CD4-positive, alpha-beta T cell treated with Interleukin-21 for 1 hour (primary cell): ENCODE measurements at regions not wholly inside any gene's neighbourhood (a gene's known extent, or its start where the extent isn't known, plus 50 kb on each side); places are given as distances from the start of the nearest gene placed in this dataset.
A peak's percentile ranks its signal among the peaks of the same experiment; 100 is the strongest.
"Not testable (repeated sequence)": the region's sequence is repeated elsewhere in the genome, so short reads cannot be mapped to it uniquely, and the experiment has no call there.

Experiments used
- DNase-seq: peaks from one replicate; pipeline ENCODE4 v3.0.0-alpha.2; 2020

- no peak for DNase-seq
Observed at GRCh38 chr6:167690931-167691330, 135.8 kb upstream of the AFDN start.

GRCh38 chr6:167691533-167692312 lies 135.0 kb upstream of the AFDN start:
- DNase-seq = no peak

GRCh38 chr6:167693478-167693877 lies 133.2 kb upstream of the AFDN start:
- DNase-seq = not testable (repeated sequence)

GRCh38 chr6:167695831-167696230 lies 130.9 kb upstream of the AFDN start:
- no peak for DNase-seq

- DNase-seq = no peak
Observed at GRCh38 chr6:167696296-167696695, 130.4 kb upstream of the AFDN start.

- DNase-seq = no peak
Observed at GRCh38 chr6:167697316-167697715, 129.4 kb upstream of the AFDN start.

- no peak for DNase-seq
Observed at GRCh38 chr6:167698540-167698939, 128.2 kb upstream of the AFDN start.

- DNase-seq = peak; percentile 18
Observed at GRCh38 chr6:167699141-167699931, 127.4 kb upstream of the AFDN start.

- no peak for DNase-seq
Observed at GRCh38 chr6:167700199-167700598, 126.5 kb upstream of the AFDN start.

GRCh38 chr6:167701010-167701409 lies 125.7 kb upstream of the AFDN start:
- no peak for DNase-seq

- no peak for DNase-seq
Observed at GRCh38 chr6:167702241-167702827, 124.4 kb upstream of the AFDN start.

- DNase-seq = no peak
Observed at GRCh38 chr6:167703347-167703746, 123.4 kb upstream of the AFDN start.

- no peak for DNase-seq
Observed at GRCh38 chr6:167703781-167704180, 122.9 kb upstream of the AFDN start.

GRCh38 chr6:167704396-167704901 lies 122.3 kb upstream of the AFDN start:
- DNase-seq = no peak

GRCh38 chr6:167705211-167705750 lies 121.4 kb upstream of the AFDN start:
- DNase-seq = no peak

GRCh38 chr6:167706313-167707109 lies 120.2 kb upstream of the AFDN start:
- peak; percentile 62 for DNase-seq

GRCh38 chr6:167707686-167708500 lies 118.8 kb upstream of the AFDN start:
- DNase-seq = no peak

GRCh38 chr6:167708501-167709094 lies 118.1 kb upstream of the AFDN start:
- no peak for DNase-seq

- DNase-seq = no peak
Observed at GRCh38 chr6:167709196-167709595, 117.5 kb upstream of the AFDN start.

- DNase-seq = not testable (repeated sequence)
Observed at GRCh38 chr6:167709776-167710336, 116.9 kb upstream of the AFDN start.
